Suprapubic skin (tissue), 4 donors: ENCODE measurements at regions not wholly inside any gene's neighbourhood (a gene's known extent, or its start where the extent isn't known, plus 50 kb on each side); places are given as distances from the start of the nearest gene placed in this dataset.

Experiments used
- CTCF ChIP-seq, 2 donors: fragments of 200-600 bp in 1 of 2; fragments of 450-650 bp in 1 of 2; sonication (generic) in 1 of 2; IDR thresholded peaks; one replicate each; pipeline ENCODE4 v1.5.1; 2016 to 2019; ENCODE audit warnings: antibody characterized with exemption in 2 of 2, mild to moderate bottlenecking in 1 of 2, moderate library complexity in 1 of 2
- EP300 ChIP-seq: sonication (generic); formaldehyde crosslinking; IDR thresholded peaks from one replicate; pipeline ENCODE4 v1.6.1; 2017; ENCODE audit warnings: antibody characterized with exemption
- POLR2A ChIP-seq, 2 donors: fragments of 450-650 bp; IDR thresholded peaks; one replicate each; pipeline ENCODE4 v1.6.1; 2017; ENCODE audit warnings: antibody characterized with exemption in 2 of 2, mild to moderate bottlenecking in 2 of 2, moderate library complexity in 2 of 2
- POLR2AphosphoS5 ChIP-seq, 3 donors: sonication (generic); formaldehyde crosslinking; IDR thresholded peaks; one replicate each; pipeline ENCODE4 v1.6.1; 2017; ENCODE audit warnings: antibody characterized with exemption in 3 of 3

DNA sequence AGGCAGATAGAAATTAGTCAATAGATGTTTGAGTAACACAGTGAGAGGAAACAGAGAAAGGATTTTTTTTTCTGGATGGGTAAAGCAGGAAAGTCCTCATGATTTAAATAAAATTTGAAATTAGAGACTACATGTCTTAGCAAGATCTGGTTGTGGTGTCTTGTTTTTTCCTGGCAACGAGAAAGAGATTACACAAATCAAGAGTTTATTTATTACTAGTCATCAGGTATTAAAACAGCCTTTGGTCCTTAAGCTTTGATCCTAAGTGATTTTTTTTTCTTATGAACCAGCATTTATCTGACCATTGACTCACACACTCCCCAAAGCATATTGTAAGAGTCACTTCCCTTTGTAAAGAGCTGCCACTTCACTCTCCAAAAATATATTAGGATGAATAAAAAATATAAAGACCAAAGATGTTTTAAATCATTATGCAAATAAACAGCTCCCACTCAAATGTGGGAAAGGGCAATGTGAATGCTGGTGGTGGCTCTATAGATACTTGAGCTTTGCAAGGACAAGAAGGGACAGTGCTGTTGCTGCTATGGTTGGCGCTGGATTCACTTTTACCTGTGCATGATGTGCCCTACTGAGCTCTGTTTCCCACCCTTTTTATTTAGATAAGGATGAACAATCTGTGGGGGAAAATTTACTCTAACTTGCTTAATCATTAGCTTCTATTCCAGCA is 1726.5 kb downstream of the MAT2B start:
- TF ChIP-seq POLR2A (IDR thresholded peaks at IDR 0.05): no peak
- TF ChIP-seq CTCF (IDR thresholded peaks at IDR 0.05): no peak
- TF ChIP-seq EP300: no peak
- TF ChIP-seq POLR2AphosphoS5 (IDR thresholded peaks at IDR 0.05): no peak
